CD4-positive, alpha-beta T cell treated with Interleukin-17A for 4 hours (primary cell): ENCODE measurements at regions not wholly inside any gene's neighbourhood (a gene's known extent, or its start where the extent isn't known, plus 50 kb on each side); places are given as distances from the start of the nearest gene placed in this dataset.
A peak's percentile ranks its signal among the peaks of the same experiment; 100 is the strongest.

ENCODE experiments used
- DNase-seq: peaks from one replicate; pipeline ENCODE4 v3.0.0-alpha.2; 2020; ENCODE audit warnings: mixed read lengths

GRCh38 chr2:12090072-12090471, 343.6 kb downstream of the LPIN1 start:
- DNase-seq = no peak

- DNase-seq = no peak
Observed at GRCh38 chr2:12090590-12090989, 344.2 kb downstream of the LPIN1 start.

GRCh38 chr2:12091201-12091806, 344.9 kb downstream of the LPIN1 start:
- no peak for DNase-seq

GRCh38 chr2:12094134-12094533, 347.7 kb downstream of the LPIN1 start:
- DNase-seq = no peak

GRCh38 chr2:12096051-12096787, 349.8 kb downstream of the LPIN1 start:
- no peak for DNase-seq

- DNase-seq = no peak
Observed at GRCh38 chr2:12096788-12097449, 350.5 kb downstream of the LPIN1 start.

- no peak for DNase-seq
Observed at GRCh38 chr2:12097859-12098258, 351.4 kb downstream of the LPIN1 start.

GRCh38 chr2:12099374-12099773, 352.9 kb downstream of the LPIN1 start:
- DNase-seq = no peak

GRCh38 chr2:12102679-12103078, 356.2 kb downstream of the LPIN1 start:
- DNase-seq = no peak

- no peak for DNase-seq
Observed at GRCh38 chr2:12105180-12105579, 358.7 kb downstream of the LPIN1 start.

GRCh38 chr2:12106440-12107080, 360.1 kb downstream of the LPIN1 start:
- DNase-seq = no peak

GRCh38 chr2:12107321-12107720, 360.9 kb downstream of the LPIN1 start:
- no peak for DNase-seq

GRCh38 chr2:12107939-12108338, 361.5 kb downstream of the LPIN1 start:
- DNase-seq = no peak

- no peak for DNase-seq
Observed at GRCh38 chr2:12109363-12110017, 363.1 kb downstream of the LPIN1 start.

- peak; percentile 20 for DNase-seq
Observed at GRCh38 chr2:12110074-12110473, 363.6 kb downstream of the LPIN1 start.

GRCh38 chr2:12110481-12110880, 364.0 kb downstream of the LPIN1 start:
- DNase-seq = no peak

- no peak for DNase-seq
Observed at GRCh38 chr2:12113412-12113811, 367.0 kb downstream of the LPIN1 start.

GRCh38 chr2:12114816-12115215, 368.4 kb downstream of the LPIN1 start:
- no peak for DNase-seq

- no peak for DNase-seq
Observed at GRCh38 chr2:12116228-12116750, 369.9 kb downstream of the LPIN1 start.

GRCh38 chr2:12119841-12120240, 373.4 kb downstream of the LPIN1 start:
- no peak for DNase-seq

GRCh38 chr2:12120281-12121150, 374.1 kb downstream of the LPIN1 start:
- DNase-seq = no peak

GRCh38 chr2:12124790-12125189, 378.4 kb downstream of the LPIN1 start:
- DNase-seq = no peak
